ENCODE measurements at regions not wholly inside any gene's neighbourhood (a gene's known extent, or its start where the extent isn't known, plus 50 kb on each side); places are given as distances from the start of the nearest gene placed in this dataset.

DNA sequence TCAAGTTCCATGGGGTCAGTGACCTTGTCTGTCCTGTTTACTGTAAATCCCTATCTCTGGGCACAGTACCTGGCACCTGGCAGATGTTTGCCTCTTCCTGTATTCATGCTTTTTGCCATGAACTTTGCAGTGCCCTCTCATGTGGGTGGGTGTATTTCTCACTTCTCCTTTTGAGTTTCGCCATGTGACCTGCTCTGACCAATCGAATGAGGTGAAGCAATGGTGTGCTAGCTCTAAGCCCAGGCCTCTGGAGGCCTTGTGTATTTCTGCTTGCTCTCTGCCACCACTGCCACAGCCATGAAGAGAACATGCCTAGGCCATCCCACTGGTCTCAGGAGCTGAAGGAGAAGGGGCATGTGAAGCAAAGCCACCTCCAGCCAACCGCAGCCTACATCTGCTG, 185.5 kb upstream of the ZC3H12A start:
- ChIA-PET CTCF (no interaction called here), POLR2A (no interaction called here)
- intact Hi-C loops (cut with micrococcal nuclease) = no loop called here
- Histone ChIP-seq H4K20me1 (replicated peaks; ENCODE audit: control insufficient read depth, extremely low read depth, insufficient read depth, low read length) (no peaks in the 10 kb centered on the region), H3K4me2 (ENCODE audit: insufficient read depth, low read length) (no peak overlapping the region), H3K27me3 (ENCODE audit: control insufficient read depth in 2 of 2, insufficient read depth in 2 of 2, low read length in 2 of 2) (no peaks in the 10 kb centered on the region), H3K79me2 (ENCODE audit: control insufficient read depth, insufficient read depth, low read length) (no peaks in the 10 kb centered on the region), H3K4me1 (ENCODE audit: control insufficient read depth, extremely low read depth, insufficient read depth, low read length) (no peaks in the 10 kb centered on the region), H3K9ac (replicated peaks; ENCODE audit: extremely low read depth, insufficient read depth, low read length) (no peak overlapping the region), H2AFZ (ENCODE audit: low read depth, low read length) (no peak overlapping the region), H3K27ac (ENCODE audit: insufficient read depth, low read depth, low read length) (no peak overlapping the region), H3K9me1 (replicated peaks; ENCODE audit: control insufficient read depth, extremely low read depth, insufficient read depth, low read length) (no peaks in the 10 kb centered on the region), H3K9me3 (replicated peaks; ENCODE audit: control insufficient read depth, insufficient read depth, low read length) (no peaks in the 10 kb centered on the region), H3K4me3 (replicated peaks in 1 of 3; ENCODE audit: insufficient read depth in 1 of 3, low read depth in 1 of 3, low read length in 3 of 3) (no peak overlapping the region), H3K36me3 (ENCODE audit: control insufficient read depth in 2 of 2, extremely low read depth in 1 of 2, insufficient read depth in 2 of 2, low read length in 2 of 2) (no peaks in the 10 kb centered on the region)
- DNase-seq (ENCODE audit: low read depth, low spot score) = no peak
- dilution Hi-C loops (cut with MboI; ENCODE audit: extremely low pct_ligation_motif_present, low sequenced_read_pairs) = no loop called here
- no TSS peak for BruUV-seq (replicated peaks)
- TF ChIP-seq POLR2A (IDR thresholded peaks at IDR 0.05; ENCODE audit: low read depth, low read length) = no peak
- FAIRE-seq = no peak

DNA sequence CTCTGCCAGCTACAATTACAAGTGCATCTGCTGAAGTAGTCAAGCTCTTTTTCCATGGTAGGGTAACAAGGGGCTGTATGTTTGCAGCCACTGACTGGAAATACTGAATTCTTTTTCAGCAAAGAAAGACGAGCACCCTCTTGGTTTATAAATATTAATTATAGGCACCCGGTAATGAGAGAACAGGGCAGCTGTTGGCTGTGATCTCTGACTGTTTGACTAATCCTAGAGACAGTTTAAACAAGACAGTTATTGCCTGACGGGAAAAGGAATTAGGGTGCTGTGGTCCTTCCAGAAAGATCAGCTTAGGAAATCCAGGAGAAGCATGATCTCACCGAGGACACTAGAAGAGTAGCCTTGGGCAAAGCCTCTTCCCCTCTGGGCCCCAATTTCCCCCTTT, 183.7 kb upstream of the ZC3H12A start:
- H3K27me3 ChIP-seq (ENCODE audit: control insufficient read depth in 2 of 2, insufficient read depth in 2 of 2, low read length in 2 of 2) = no peaks in the 10 kb centered on the region
- no peaks in the 10 kb centered on the region for H3K9me3 ChIP-seq (replicated peaks; ENCODE audit: control insufficient read depth, insufficient read depth, low read length)
- no peaks in the 10 kb centered on the region for H3K9me1 ChIP-seq (replicated peaks; ENCODE audit: control insufficient read depth, extremely low read depth, insufficient read depth, low read length)
- CTCF ChIA-PET = no interaction called here
- BruUV-seq (replicated peaks) = no TSS peak
- H4K20me1 ChIP-seq (replicated peaks; ENCODE audit: control insufficient read depth, extremely low read depth, insufficient read depth, low read length) = no peaks in the 10 kb centered on the region
- FAIRE-seq = no peak
- no peaks in the 10 kb centered on the region for H3K79me2 ChIP-seq (ENCODE audit: control insufficient read depth, insufficient read depth, low read length)
- H3K27ac ChIP-seq (ENCODE audit: insufficient read depth, low read depth, low read length) = no peak overlapping the region
- DNase-seq (ENCODE audit: low read depth, low spot score) = no peak
- TF ChIP-seq POLR2AphosphoS5 (IDR thresholded peaks at IDR 0.05; ENCODE audit: insufficient read depth, low read depth, low read length) (no peak), EZH2 (IDR thresholded peaks at IDR 0.05; ENCODE audit: borderline replicate concordance, low read depth, low read length, severe bottlenecking) (no peak)
- no peak overlapping the region for H3K4me2 ChIP-seq (ENCODE audit: insufficient read depth, low read length)
- intact Hi-C loops (cut with micrococcal nuclease) = no loop called here
- dilution Hi-C loops (cut with MboI; ENCODE audit: extremely low pct_ligation_motif_present, low sequenced_read_pairs) = no loop called here
- no peak overlapping the region for H3K9ac ChIP-seq (replicated peaks; ENCODE audit: extremely low read depth, insufficient read depth, low read length)
- POLR2A ChIA-PET = no interaction called here
- H3K36me3 ChIP-seq (ENCODE audit: control insufficient read depth in 2 of 2, extremely low read depth in 1 of 2, insufficient read depth in 2 of 2, low read length in 2 of 2) = no peaks in the 10 kb centered on the region
- H3K4me3 ChIP-seq (replicated peaks in 1 of 3; ENCODE audit: insufficient read depth in 1 of 3, low read depth in 1 of 3, low read length in 3 of 3) = no peak overlapping the region
- H3K4me1 ChIP-seq (ENCODE audit: control insufficient read depth, extremely low read depth, insufficient read depth, low read length) = no peaks in the 10 kb centered on the region
- H2AFZ ChIP-seq (ENCODE audit: low read depth, low read length) = no peak overlapping the region

Data from endothelial cell of umbilical vein (primary cell).